Activated CD8-positive, alpha-beta memory T cell treated with anti-CD3 and anti-CD28 coated beads for 48 hours (primary cell): ENCODE measurements at regions not wholly inside any gene's neighbourhood (a gene's known extent, or its start where the extent isn't known, plus 50 kb on each side); places are given as distances from the start of the nearest gene placed in this dataset.

ENCODE experiments used
- DNase-seq, 3 experiments: peaks; one replicate each; pipeline ENCODE4 v3.0.0-alpha.2; 2020; ENCODE audit warnings: low read depth in 2 of 3, low spot score in 2 of 3

DNA sequence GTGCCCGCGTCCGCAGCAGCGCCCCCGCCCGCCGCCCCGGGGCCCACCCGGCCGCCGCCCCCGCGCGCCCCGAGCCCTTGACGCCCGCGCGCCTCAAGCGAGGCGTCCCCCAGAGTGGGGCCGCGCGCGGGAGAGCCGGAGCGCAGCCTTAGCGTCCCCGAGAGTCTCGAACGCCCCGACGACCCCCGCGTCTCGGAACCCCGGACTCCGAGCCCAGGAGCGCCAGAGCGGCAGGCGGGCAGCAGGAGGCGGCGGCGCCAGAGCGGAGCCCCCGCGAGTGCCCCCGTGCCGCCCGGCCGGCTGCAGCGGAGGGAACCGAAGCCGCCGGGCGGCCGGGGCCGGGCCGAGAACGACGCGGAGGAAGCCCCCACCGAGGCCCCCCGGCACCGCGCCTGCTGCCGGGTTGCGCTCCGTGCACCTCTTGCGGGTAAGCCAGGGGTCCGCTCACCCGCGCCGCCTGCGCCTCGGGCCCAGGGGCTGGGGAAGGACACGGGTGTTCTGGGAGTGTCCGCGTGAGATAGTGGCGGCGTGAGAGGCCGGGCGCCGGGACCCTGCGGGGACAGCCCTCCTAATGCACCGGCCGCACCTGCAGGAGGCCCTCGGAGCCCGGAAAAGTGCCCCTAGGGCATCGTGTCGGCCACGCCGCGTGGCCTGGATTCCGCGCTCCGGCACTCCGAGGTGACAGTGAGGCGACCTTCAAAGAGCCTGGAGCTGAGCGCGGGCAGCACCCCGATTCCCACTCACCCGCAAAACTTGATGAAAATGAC, 52.0 kb upstream of the ULK4 start:
- DNase-seq: peak; percentile 6 to 24 (median 19)

DNA sequence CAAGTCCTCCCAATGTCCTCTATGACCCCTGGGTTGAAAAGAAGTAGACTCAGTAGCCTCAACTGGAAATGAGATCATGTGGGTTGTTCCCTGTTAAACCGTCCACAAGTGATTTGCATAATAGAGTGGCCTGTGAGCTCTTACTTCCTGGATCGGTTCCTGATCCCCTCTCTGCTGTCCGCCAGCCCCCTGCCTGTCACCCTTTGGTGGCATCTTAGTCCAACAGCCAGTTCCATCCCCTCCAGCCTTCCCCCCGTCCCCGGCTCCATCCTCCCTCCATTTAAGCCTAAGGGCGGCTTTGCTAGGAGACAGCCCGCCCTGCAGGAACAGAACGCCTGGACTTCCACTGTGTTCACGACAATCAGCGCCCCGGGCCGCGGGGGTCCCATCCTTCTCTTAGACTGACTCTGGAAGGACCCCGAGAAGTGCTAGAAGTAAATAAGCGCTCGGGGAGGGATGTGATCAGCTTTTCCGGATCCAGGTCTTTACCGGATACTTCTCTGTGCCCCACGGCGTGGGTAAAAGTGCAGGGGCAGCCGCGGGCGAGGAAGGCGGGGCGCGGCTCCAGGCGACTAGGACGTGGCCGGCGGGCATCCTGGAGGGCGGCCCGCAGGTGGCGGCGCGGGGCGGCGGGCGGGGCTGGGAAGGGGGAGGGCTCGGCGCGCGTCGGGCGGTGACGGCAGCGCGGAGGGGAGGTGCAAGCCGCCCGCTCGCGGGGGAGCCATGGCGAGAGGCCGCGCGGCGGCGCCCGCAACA, 51.2 kb upstream of the ULK4 start:
- DNase-seq: peak; percentile 44 to 52 (median 49)

DNA sequence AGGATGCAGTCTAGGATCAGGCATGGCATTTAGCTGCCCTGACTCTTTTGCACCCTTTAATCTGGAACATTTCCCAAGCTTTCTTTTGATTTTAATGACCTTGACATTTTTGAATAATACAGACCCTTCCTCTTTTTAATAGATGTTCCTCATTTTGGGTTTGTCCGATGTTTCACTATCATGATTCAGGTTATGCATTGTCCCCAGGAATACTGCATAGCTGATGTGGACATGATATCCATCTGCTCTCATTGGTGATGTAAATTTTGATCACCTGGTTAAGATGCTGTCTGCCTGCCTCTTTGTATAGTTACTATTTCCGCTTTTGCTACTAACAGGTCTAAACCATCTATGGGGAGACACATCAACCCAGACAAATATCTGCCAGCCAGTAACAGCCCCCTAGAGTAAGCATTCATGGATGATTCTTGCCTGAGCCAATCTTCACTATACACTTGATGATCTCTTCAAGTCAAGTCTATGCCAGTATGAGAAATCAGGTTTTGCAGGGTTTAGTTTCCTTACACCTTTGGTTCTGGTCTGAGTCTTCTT, 50.6 kb upstream of the ULK4 start:
- DNase-seq: no peak
